Bronchial epithelial cell (primary cell): ENCODE measurements at regions not wholly inside any gene's neighbourhood (a gene's known extent, or its start where the extent isn't known, plus 50 kb on each side); places are given as distances from the start of the nearest gene placed in this dataset.

Experiments
- DNase-seq: peaks from one replicate; pipeline ENCODE4 v3.0.0-alpha.2; 2010; ENCODE audit warnings: low read depth
- FAIRE-seq: peaks from 2 replicates; lab custom pipeline; 2011; peaks lifted over from hg19 to GRCh38; lab: Jason Lieb, UNC
- H3K27me3 ChIP-seq: 2 replicates; pipeline ENCODE4 v1.5.1; 2011; ENCODE audit warnings: low read length; ENCODE audit not compliant: control insufficient read depth, insufficient read depth
- H3K36me3 ChIP-seq: 2 replicates; pipeline ENCODE4 v1.5.1; 2011; ENCODE audit warnings: low read length; ENCODE audit not compliant: control insufficient read depth, insufficient read depth
- H3K4me3 ChIP-seq: 2 replicates; pipeline ENCODE4 v1.5.1; 2011; ENCODE audit warnings: mild to moderate bottlenecking, low read depth, low read length, control low read depth
- CTCF ChIP-seq: IDR thresholded peaks from 2 replicates; pipeline ENCODE4 v1.5.1; 2011; ENCODE audit warnings: mild to moderate bottlenecking, moderate library complexity, low read length, control low read depth, inconsistent platforms; ENCODE audit not compliant: insufficient read depth, severe bottlenecking

- Histone ChIP-seq H3K36me3 (no peaks in the 10 kb centered on the region), H3K4me3 (no peak overlapping the region), H3K27me3 (no peaks in the 10 kb centered on the region)
- DNase-seq: no peak
- no peak for TF ChIP-seq CTCF
- no peak for FAIRE-seq
These were observed 416.8 kb downstream of the NFIB start for GRCh38 chr9:13896922-13897835.

GRCh38 chr9:13896047-13896446 lies 417.9 kb downstream of the NFIB start:
- Histone ChIP-seq H3K27me3 (no peaks in the 10 kb centered on the region), H3K36me3 (no peaks in the 10 kb centered on the region), H3K4me3 (no peak overlapping the region)
- FAIRE-seq (no peak), DNase-seq (peak; percentile 57)
- TF ChIP-seq CTCF: no peak

- FAIRE-seq: no peak
- H3K4me3 ChIP-seq: no peak overlapping the region
- TF ChIP-seq CTCF: no peak
These were observed 428.7 kb downstream of the NFIB start for GRCh38 chr9:13885258-13885657.

GRCh38 chr9:13879981-13880380 lies 434.0 kb downstream of the NFIB start:
- H3K4me3 ChIP-seq: no peak overlapping the region
- no peak for TF ChIP-seq CTCF
- H3K27me3 ChIP-seq: no peaks in the 10 kb centered on the region
- no peaks in the 10 kb centered on the region for H3K36me3 ChIP-seq
- FAIRE-seq (no peak), DNase-seq (no peak)

More at GRCh38 chr9:13885258-13885657, 428.7 kb downstream of the NFIB start:
- DNase-seq: no peak
- H3K36me3 ChIP-seq: no peaks in the 10 kb centered on the region
- H3K27me3 ChIP-seq: no peaks in the 10 kb centered on the region

- Histone ChIP-seq H3K27me3 (no peaks in the 10 kb centered on the region), H3K4me3 (no peak overlapping the region), H3K36me3 (no peaks in the 10 kb centered on the region)
- TF ChIP-seq CTCF: no peak
- DNase-seq (no peak), FAIRE-seq (no peak)
These were observed 434.9 kb downstream of the NFIB start for GRCh38 chr9:13879011-13879410.
